LoVo (cell line): ENCODE measurements at regions not wholly inside any gene's neighbourhood (a gene's known extent, or its start where the extent isn't known, plus 50 kb on each side); places are given as distances from the start of the nearest gene placed in this dataset.
A peak's percentile ranks its signal among the peaks of the same experiment; 100 is the strongest.

Experiments used
- DNase-seq: peaks from one replicate; pipeline ENCODE4 v3.0.0-alpha.2; 2016; ENCODE audit warnings: low spot score

DNA sequence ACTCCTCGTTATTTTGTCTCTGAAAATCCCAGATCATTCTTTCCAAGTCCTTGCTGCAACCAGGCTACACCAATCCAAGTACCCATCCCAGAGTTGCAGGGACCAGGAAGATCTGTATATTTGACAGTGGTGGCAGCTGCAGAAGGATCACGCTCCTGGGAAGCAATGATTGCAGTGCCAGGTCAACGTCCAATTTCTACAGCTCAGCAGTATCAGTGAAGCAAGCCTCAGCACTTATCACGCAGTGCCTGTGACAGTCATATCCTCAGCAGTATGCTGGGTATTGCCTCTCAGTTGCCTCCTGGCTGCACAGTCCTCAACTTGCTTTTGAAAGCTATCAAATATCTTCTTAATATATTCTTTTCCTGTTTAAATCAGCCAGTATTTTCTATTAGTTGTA lies 66.7 kb downstream of the BARHL2 start:
- no peak for DNase-seq

DNA sequence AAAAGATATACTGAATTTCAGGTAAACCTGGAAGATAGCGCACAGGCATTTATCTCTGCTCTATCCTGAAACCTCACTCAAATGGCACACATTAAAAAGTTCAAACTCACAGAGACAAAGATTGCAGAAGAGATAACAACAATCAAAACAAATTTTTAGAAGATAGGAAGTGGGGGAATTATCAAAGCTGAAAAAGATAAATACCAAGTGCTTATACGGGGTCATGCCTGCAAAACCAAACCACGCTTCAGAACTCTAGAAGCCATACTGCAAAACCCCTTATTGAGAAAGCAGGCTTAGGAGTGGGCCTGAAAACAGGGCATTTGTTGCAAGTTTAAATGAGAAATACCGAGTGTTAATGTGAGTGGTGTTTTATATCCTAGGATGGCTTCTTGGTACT lies 76.8 kb downstream of the BARHL2 start:
- no peak for DNase-seq

DNA sequence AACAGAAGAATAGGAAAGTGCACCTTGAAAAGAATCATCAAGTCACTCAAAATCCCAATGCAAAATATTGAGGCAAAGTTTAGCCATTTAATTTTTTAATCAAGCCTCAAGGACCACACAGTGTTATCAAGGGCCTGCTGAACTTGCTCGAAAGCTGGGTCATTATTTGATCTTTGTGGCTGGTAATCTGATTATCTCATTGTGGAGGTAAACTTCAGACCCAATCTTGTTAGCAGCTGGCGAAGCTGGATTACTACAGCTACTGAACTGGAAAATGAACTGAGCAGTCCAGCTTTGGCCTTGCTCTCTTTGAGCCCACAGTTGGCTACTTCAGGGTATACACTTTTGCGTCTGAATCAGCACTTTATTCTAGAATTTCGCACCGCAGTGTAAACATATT lies 94.4 kb downstream of the BARHL2 start:
- no peak for DNase-seq

DNA sequence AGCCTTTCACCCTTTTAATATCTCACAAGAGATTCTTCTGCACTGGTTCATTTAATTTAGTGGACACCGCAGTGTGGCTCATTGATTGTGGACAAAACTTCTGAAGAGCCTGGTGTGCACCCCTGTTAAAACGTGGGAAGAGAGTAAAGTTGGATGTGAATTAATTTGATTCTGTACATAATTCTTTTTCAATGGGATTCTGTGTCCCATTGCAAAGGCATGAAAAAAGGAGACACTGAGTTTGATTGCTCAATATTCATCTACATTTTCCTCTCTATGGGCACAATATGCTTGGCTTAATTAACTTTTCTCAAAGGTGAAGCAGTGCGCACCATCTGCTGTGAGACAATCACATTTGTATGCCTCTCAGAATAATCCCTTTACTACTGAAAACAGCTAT lies 95.1 kb downstream of the BARHL2 start:
- DNase-seq: no peak

DNA sequence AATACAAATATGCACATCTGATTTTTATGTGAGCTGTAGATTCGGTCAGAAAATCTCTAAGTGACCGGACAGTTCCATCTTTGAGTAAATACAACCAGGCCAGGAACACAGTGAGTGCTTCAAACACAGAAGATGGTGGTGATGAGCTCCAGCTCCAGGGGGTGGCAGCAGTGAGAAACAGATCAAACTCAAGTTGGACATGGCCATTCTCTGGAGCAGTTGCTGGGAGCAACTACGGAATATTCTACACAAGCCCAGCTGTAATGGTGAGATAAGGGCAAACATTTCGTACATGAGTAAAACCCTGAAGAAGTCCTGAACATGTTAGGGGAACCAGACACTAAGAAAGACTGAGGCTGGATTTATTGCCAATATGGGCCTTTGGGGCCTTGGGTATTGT lies 100.7 kb downstream of the BARHL2 start:
- DNase-seq: no peak

DNA sequence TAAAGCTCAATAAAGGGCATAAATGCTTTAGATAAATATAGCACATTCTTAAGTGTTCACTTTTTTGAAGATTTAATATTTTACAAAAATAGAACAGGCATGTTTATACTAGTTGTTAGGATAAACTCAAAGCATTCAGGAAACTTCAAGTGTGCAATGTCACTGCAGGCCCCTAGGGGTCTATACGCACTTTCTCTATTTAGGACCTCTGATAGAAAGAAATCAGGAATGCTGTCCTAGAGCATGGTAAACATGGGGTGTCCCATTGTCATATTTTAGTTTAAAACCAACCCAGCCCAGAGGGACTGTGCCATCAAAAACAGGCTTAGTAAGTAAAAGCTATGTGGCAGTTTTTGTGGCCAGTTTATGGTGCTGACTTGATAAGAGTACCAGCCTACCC lies 102.2 kb downstream of the BARHL2 start:
- no peak for DNase-seq

DNA sequence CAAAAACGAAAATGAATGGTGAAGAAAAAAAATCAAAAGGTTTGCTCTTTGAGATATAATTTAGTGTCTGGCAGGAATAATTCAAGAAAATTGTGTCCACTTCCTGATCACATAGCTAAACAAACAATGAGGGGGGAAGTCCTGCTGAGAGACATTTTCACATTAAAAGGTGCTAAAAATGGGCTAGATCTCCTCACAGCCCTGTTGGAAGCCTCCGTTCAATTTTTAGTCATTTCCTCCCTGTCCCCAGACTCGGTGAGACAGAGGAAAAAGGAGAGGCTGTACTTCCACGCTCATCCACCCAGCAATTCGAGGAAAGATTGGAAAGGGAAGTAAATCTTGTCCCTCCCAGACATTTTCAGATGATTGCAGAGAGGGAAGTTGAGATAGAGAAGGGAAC lies 103.7 kb downstream of the BARHL2 start:
- DNase-seq: no peak

DNA sequence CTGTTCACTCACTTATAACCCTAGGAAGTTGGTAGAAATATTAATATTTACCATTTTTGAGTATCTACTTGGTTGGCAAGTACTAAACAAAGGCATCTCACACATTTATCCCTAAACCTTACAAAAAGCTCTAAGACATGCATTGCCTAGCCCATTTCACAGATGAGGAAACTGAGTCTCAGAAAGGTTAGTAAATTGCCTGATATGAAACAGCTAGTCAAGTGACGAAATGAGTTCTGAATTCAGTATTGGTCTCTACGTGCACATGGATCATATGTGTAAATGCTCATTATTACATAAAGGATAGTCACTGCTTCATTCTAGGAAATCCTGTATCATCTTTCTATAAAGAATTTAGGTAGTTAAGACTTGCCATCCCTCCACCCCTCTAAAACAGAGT lies 105.1 kb downstream of the BARHL2 start:
- no peak for DNase-seq

DNA sequence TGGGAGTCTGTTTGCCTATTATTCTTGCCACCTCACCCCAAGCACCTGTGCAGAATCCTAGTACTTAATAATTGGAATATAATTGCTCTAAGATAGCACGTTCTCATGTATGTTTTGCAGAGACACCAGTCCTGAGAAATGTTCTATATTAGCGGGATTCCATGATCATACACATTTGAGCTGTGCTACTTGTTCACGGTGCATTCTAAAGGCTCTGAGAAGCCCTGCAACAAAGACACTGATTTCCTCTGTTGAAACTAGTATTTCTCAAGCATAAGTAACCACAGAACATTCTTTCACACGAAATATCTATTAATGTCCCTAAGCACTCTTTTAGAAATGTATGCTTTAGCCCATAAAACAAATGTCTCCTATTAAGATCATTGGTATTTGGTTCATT lies 109.4 kb downstream of the BARHL2 start:
- DNase-seq: no peak

DNA sequence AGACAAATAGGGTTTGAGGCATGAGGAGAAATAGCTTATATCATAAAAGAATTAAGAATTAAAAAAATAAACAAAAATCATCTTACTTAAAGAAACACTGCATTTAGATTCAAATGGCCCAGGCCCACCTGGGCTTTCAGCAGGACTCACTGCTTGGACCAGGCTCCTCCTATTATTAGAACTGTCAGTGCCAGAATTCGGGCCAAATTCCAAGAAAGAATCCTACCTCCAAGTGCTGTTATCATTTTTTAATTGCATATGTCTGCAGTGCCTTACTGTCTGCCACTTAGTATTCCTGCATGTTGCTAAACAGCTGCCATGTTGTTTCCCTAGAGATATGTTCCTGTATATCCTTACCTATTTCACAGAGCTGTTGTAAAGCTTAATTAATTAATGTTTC lies 112.0 kb downstream of the BARHL2 start:
- DNase-seq: no peak

DNA sequence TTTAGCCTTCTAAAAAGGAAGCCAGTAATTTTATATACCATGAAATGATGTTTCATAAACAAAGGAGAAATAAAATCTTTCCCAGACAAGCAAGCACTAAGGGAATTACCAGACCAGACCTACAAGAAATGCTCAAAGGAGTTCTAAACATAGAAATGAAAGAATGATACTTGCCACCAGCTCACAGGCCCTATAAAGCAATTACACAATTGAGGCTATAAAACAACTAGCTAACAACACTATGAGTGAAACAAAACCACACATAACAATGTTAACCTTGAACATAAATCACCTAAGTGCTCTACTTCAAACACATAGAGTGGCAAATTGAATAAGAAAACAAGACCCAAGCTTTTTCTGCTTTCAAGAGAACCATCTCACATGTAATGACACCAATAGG lies 123.8 kb downstream of the BARHL2 start:
- no peak for DNase-seq

DNA sequence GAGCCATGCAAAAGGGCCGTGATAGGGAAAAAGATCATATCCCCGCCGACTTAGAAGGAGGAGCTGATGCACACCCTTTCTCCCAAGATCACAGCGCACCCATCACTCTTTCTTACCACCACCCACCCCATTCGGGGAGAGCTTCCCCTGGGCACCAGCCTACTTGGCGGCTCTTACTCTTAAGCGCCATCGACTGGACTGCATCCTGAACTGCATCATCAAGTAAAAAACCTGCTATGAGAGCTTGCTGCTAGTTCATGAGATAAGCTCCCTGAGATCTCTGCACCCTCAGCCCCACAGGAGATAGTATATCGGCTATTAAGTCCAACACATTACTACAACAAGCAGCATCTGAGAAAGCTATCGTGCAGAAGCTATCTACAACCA lies 125.1 kb downstream of the BARHL2 start:
- no peak for DNase-seq

DNA sequence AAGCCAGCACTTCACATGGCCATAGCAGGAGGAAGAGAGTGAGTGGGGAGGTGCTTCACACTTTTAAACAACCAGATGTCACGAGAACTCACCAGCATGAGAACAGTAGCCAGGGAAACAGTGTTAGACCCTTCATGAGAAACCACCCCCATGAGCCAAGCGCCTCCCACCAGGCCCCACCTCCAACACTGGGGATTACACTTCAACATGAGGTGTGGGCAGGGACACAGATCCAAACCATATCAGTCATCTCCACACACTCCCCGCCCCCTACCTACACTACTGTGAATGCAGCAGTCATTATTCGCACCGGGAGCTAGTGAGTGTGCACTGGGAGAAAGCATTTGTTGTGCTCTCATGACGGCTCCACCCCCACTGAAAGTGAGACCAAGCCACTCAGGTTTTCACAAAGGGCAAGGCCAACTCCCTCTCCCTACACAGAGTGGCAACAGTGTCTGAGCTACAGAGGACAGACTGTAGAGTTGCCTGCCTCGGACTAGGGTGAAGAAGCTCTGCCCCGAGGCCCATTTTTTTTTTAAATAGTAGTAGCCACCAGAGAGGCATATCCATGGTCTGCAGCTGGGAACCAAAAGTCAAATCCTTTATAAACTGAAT lies 125.6 kb downstream of the BARHL2 start:
- no peak for DNase-seq

DNA sequence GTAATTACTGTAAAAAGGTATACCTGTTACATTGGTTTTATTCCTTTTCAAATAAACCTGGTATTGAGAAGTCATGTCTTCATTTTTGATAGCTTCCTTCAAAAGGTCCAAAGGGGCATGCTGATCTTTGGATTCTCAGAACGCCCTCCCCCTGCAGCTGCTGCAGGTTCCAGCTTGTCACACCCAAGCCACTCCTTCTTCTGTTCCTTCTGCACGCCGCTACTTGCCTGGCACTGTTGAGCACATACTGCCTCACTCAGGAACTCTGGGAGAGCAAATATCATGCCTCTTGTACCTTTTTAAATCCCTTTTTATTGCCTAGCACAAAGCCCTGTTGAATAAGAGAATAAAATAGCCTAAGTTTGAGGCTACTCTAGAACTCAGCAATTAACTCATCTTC lies 136.9 kb downstream of the BARHL2 start:
- DNase-seq: no peak

DNA sequence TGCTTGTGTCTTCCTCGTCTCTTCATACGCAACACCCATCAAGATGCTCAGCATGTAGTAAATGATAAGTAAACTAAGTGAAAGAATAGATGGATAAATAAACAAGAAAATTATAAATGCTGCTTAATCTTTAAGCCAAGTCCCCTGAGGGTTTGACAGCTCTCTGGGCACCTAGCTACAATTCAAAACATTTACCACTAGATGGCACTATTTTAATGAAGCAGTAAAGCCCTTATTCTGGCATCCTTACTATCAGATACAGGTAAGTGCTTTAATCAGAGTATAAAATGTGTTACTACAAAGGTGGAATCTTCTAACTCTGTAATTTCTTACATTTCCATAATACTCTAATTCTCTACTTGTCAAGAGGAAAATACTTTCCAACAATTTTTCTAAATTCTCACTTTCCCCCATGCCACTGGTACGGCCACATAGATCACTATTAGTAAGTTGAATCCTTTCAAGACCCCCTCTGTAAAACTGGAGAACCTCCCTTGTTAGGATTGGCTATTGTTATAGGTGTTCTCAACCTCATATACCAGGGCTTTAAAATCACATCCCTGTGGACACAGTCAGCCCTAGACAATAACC lies 137.8 kb downstream of the BARHL2 start:
- peak; percentile 70 for DNase-seq

DNA sequence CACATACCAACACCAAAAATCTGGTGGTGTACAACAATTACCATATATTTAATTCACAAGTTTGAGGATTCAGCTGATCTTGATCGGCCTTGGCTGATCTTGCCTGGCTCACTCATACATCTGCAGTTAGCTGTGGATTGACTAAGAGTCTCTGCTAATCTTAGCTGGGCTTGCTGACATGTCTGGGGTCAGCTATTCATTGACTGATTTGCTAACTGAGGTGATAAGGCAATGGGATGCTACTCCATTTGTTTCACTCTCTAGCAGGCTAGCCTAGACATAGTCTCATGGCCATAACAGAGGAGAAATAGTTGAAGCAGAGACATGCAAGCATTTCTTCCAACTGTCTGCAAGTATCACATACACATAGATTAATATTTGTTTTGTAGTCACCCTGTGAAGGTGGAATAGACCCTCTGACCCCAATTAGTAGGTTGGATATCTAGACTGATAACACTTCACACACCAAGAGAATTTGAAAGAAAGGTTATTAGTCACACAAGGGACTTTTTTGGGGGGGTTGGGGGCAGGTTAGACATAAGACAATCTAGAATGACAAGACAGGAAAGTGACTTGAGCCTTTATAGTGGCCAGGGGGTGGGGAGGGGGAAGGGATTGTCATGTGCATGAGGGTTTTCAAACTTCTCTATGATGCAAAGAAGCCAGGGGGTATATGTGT lies 142.3 kb downstream of the BARHL2 start:
- no peak for DNase-seq

DNA sequence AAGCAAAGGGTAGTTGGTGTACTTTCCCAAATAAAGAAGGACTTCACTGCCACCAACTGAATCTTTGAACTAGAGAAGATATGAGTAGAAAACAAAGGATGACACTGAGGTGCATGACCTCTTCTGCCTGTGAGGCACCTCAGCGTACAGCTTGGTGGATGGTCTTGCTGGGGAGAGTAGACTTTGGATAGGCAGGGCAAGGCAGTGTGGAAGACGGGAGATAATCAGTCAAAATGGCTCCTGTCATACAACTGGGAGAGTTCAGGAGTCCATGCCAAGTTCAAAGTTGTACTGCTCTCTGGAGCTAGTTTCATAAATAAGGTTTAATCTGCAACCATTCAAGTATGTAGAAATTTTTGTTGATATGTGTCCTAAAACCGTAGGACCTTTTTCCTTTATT lies 143.4 kb downstream of the BARHL2 start:
- DNase-seq: no peak

DNA sequence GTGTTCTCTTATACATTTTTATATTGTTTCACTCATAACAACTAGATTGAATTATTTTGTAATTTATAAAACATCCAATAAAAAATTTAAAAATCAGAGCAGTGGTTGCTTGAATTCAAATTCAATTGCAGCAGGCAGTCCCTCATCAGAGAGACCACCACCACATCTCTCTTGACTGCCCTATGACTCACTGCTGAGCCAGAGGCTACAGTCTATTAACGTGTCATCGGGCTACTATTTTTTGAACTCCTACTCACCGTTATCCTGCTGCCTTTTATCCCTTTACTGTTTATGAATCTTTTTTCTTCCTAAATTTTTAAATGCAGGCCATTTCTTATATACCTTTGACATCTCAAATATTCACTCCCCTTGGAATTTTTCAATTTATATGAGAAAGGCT lies 144.7 kb downstream of the BARHL2 start:
- DNase-seq: no peak

DNA sequence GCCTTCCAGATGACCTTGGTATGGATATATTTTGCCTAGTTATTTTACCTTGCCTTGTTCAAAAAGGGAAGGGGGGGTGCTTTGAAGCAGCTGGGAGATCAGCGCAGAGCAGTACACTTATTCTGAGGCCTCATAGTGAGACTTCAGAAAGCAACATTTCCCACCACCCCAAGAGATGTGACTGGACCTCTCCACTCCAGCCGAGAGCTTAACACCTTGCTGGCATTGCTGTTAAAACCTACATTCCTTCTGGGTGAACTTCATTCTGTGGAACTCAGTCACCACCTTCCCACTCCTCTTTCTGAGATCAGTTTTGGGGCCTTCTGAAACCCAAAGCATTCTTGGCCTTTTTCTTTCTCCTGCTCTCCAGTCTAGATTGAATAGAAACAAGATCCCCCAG lies 148.7 kb downstream of the BARHL2 start:
- no peak for DNase-seq

DNA sequence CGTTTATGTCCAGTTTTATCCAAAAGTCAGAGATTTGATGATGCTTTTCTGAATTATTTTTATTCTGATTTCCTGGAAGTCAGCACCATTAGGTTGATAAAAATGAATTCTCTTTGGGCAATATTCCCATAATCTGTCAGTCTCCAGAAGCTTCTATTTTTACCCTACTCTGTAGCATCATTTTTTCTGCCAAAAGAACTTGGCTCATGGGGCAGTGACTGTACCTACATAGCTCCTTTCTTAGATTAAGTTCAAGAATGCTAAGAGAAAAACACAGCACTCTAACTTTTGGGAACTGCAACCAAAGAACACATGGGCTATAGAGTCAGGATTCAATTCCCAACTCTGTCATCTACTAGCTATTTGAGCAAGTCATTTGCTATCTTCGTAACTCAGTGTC lies 152.9 kb downstream of the BARHL2 start:
- DNase-seq: no peak

DNA sequence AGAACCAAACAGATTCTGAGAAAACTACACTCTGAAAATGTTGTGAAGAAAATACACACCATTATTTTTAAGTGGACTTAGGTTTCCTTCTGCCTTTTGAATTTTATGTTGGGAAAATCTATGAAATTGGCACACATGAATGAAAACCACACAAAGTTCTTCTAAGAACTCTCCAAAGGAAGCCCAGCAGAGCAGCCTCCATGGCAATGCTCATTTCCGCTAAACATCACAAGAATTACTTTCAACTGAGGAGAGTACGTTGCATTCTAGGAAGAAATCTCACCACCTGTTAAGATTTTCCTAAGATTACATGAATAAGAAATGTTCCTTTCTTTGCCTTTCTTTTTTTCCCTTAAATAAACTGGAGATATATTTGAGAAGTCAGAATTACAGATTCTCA lies 154.2 kb downstream of the BARHL2 start:
- no peak for DNase-seq

DNA sequence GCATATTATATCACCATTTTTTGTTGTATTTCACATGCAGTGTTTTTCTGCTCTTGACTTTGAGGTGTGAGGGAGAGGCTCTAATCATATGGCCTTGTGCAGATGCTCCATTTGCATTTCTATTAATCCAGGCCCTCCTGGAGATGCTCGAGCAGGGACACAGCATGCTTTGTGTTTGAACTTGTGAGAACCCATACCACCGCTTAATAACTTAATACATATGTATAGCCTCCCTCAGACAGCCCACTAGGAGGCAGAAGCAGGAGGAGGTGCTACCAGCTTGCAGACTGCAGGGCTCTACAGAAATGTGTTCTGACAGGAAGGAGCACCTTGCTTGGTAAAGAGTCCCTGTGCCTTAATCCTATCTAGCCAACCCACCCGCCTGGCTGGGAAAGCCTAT lies 155.2 kb downstream of the BARHL2 start:
- DNase-seq: no peak

DNA sequence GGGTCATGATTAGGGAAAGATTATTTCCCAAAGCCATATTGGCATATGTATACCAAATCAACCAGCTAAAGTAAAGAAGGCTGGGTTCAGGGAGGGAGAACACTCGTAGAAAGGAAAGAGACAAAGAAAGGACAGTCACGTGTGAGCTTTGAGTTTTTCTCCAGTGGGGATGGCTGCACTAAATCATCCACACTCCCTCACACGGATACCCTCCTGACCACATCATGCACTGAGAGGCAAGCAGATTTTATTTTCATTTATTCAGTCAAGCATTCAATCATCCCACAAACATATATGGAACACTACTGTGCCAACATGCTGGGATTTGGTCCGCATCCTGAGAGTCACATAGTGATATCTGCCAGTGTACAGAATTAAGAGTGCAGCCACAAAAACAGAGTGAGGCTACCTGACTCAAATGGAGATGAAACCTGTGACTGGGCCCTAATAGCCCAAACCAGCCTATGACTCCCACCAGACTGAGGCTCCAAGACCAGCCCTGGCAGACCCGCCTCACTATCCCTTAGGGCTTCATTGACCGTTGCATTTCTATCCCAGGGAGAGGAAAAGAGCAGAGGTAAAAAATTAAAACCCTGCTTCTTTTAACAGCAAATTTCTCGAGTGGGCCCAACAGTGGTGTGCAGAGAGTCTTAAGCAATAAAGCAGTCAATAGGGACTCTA lies 155.9 kb downstream of the BARHL2 start:
- no peak for DNase-seq
